Stimulated activated memory B cell treated with anti-CD40 and anti-IgM and Interleukin-4, amounts not matched to agents 10 μg/mL and 1 μg/mL and 100 μg/mL, for 72 hours (primary cell): ENCODE measurements at regions not wholly inside any gene's neighbourhood (a gene's known extent, or its start where the extent isn't known, plus 50 kb on each side); places are given as distances from the start of the nearest gene placed in this dataset.
"Not testable (repeated sequence)": the region's sequence is repeated elsewhere in the genome, so short reads cannot be mapped to it uniquely, and the experiment has no call there.

Source experiments
- ATAC-seq: fragments of 150-1000 bp; cut with Tn5 transposase; 2 replicates; pipeline ENCODE4 v1.10.0; 2021
- H3K27ac Mint-ChIP-seq: one replicate; pipeline ENCODE4 v1.8.0; 2022; ENCODE audit warnings: mild to moderate bottlenecking, mixed read lengths
- H3K27me3 Mint-ChIP-seq: one replicate; pipeline ENCODE4 v1.8.0; 2022; ENCODE audit warnings: mixed read lengths
- H3K36me3 Mint-ChIP-seq: one replicate; pipeline ENCODE4 v1.8.0; 2022; ENCODE audit warnings: mixed read lengths
- H3K4me1 Mint-ChIP-seq: one replicate; pipeline ENCODE4 v1.8.0; 2022; ENCODE audit warnings: mixed read lengths
- H3K4me3 Mint-ChIP-seq: one replicate; pipeline ENCODE4 v1.8.0; 2022; ENCODE audit warnings: mild to moderate bottlenecking, moderate library complexity, mixed read lengths
- H3K9me3 Mint-ChIP-seq: one replicate; pipeline ENCODE4 v1.8.0; 2022; ENCODE audit warnings: mixed read lengths

DNA sequence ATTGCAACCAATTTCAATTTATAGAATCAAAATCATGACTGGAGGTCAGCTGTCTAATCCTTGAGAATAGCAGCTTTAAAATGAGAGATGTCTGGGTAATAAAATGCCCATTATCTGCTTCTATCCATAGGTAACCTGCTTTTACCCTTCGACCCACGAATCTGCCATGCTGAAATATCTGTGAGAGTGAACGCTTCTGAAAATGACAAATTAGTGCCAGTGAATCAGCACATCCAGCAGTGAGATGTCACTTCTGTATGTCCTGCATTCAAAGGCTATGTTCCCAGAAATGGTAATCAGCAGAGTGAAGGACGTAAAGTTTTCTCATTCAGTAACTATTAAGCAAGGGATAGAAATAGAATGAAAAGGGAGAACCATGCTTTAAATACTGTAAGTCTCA lies 532.4 kb upstream of the ITGA1 start:
- Mint-ChIP-seq H3K27ac (no peak overlapping the region), H3K4me1 (no peaks in the 10 kb centered on the region), H3K9me3 (peaks cover 5% of the 10 kb centered on the region), H3K4me3 (no peak overlapping the region), H3K27me3 (no peaks in the 10 kb centered on the region), H3K36me3 (no peaks in the 10 kb centered on the region)
- no peak for ATAC-seq

DNA sequence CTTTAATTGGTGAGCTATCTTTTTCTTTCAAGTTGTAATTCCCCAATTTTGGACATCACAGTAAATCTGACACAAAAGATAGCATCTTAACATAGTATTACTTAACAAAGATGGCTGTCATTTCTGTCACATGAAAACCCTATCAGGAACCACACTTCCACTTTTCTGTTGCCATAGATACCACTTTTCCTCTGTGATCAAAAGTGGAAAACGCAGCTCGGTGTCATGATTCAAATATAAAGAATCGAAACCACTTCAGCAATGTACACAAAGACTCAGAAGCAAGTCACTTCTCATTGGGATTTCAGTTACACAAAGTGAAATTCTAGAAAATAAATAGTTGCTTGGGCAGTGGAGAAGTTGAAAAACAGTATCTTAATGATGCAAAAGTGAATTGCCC lies 524.9 kb upstream of the ITGA1 start:
- Mint-ChIP-seq H3K4me1 (no peaks in the 10 kb centered on the region), H3K27me3 (no peaks in the 10 kb centered on the region), H3K36me3 (no peaks in the 10 kb centered on the region)

DNA sequence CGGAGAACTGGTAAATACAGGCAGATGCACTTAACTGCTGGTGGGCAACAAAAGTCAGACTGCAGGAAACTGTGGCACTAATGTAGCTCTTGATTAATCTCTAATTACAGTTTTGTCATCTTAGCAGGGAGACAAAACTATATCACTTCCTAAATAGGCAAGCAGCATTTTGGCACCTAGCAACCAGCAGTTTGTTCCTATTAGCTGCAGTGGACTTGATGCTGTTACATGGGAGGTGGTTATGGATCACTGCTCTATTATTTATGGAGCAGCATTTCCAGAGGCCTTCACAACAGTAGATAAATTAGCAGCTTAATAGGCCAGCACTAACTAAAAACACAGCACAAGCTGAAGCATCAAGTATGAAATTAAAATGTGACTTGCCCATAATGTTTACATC lies 518.3 kb upstream of the ITGA1 start:
- H3K36me3 Mint-ChIP-seq: no peaks in the 10 kb centered on the region
- H3K4me1 Mint-ChIP-seq: no peaks in the 10 kb centered on the region
- no peaks in the 10 kb centered on the region for H3K27me3 Mint-ChIP-seq

More for the DNA sequence above, 524.9 kb upstream of the ITGA1 start:
- Mint-ChIP-seq H3K9me3 (peaks cover 3% of the 10 kb centered on the region), H3K4me3 (no peak overlapping the region), H3K27ac (no peak overlapping the region)
- ATAC-seq: no peak

DNA sequence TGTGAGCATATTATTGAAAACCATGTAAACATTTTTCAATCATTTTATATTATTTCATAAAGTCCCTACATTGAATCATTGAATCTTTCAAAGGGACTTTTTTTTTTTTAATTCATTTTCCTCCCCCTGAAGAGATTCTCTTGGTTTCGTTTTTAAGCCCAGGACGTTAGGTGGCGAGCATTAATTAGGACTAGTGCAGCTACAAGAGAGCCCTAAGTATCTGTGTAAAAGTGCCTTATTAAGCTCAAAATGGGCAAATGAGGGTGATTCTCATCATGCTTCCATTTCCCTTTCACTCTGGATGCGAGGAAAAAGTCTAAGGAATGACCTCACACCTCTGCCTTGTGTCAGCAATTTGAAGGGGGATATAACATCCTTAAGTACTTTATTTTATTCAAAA lies 517.9 kb upstream of the ITGA1 start:
- H3K9me3 Mint-ChIP-seq: peaks cover 2% of the 10 kb centered on the region
- H3K4me1 Mint-ChIP-seq: no peaks in the 10 kb centered on the region
- H3K36me3 Mint-ChIP-seq: no peaks in the 10 kb centered on the region
- no peak overlapping the region for H3K27ac Mint-ChIP-seq
- no peak overlapping the region for H3K4me3 Mint-ChIP-seq
- H3K27me3 Mint-ChIP-seq: no peaks in the 10 kb centered on the region
- ATAC-seq: no peak

More for the DNA sequence above, 518.3 kb upstream of the ITGA1 start:
- no peak overlapping the region for H3K27ac Mint-ChIP-seq
- H3K4me3 Mint-ChIP-seq: no peak overlapping the region
- ATAC-seq: no peak
- peaks cover 2% of the 10 kb centered on the region for H3K9me3 Mint-ChIP-seq

DNA sequence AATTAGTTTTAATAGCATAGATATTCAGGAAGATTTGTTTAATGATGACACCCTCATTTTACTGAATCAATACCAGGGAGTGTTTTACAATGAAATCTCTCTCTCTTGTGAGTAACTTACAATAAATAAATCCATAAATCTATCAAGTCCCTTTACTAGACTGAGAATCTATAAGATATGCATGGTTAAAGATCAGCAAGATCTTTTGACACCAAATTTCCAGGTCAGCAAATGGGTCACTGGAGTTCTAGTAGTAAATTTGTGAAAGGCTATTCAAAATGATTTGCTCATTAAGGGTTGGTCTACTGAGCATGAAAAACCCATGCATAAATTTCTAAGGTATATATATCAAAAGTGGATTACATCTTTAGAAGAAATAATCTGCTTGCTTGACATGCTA lies 512.1 kb upstream of the ITGA1 start:
- Mint-ChIP-seq H3K27me3 (no peaks in the 10 kb centered on the region), H3K27ac (no peak overlapping the region), H3K9me3 (peaks cover 5% of the 10 kb centered on the region), H3K36me3 (no peaks in the 10 kb centered on the region), H3K4me1 (no peaks in the 10 kb centered on the region), H3K4me3 (no peak overlapping the region)
- no peak for ATAC-seq

DNA sequence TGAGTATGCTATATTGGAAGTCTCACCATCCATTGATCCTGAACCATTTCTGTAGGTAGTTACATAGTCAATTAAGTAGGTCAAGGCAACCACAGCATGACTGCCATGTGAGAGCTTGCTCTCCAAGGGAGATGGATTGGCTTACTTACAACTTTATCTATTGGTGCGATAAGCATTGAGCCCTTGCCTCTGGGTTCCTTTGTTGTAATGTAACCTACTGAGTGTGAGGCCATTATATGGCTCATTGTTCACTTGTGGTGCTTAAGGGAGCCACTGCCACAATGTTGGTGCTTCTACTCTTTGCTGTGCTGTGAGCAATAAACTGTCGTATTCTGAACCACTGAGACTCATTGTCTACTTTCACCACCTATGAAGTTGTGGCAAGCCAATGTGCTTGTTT lies 510.6 kb upstream of the ITGA1 start:
- Mint-ChIP-seq H3K4me3 (no peak overlapping the region), H3K9me3 (peaks cover 5% of the 10 kb centered on the region), H3K4me1 (no peaks in the 10 kb centered on the region), H3K27ac (no peak overlapping the region), H3K27me3 (no peaks in the 10 kb centered on the region), H3K36me3 (no peaks in the 10 kb centered on the region)
- no peak for ATAC-seq

DNA sequence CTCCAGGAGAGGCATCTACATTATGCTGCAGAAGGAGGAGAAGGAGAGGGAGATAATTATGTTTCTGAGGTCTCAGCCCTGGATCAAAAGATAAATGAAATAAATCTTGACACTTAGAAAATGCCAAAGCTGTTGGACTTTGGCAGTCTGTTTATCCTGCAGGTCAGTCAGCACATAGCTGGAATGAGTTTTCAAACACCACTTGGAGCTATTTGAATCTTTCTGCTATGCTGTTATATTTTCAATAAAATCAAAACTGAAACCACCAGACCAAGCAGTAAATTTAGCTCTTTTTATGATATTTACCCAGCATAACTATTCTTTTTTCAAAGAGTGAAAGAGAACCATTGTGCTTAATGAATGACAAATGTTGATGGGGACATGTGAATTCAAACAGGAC lies 505.1 kb upstream of the ITGA1 start:
- ATAC-seq: no peak
- Mint-ChIP-seq H3K4me3 (no peak overlapping the region), H3K27ac (no peak overlapping the region), H3K9me3 (peaks cover 8% of the 10 kb centered on the region), H3K27me3 (no peaks in the 10 kb centered on the region), H3K4me1 (no peaks in the 10 kb centered on the region), H3K36me3 (no peaks in the 10 kb centered on the region)

DNA sequence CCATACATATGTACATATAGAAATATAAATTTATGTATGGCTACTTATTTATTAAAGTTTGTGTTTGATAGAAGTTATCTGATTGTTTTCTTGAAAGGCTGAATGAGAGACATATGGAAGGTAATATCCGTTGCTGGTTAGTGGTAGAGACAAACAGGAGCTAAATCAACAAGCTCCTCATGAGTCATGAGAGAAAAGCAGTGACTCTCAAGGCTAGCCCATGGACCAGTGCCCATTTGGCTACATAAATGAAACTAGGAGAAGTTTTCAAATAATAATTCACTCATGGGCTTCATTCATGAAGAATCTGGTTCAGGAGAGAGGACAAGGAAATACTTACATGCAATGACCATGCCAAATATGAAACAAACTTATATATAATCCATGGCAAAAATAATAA lies 504.5 kb upstream of the ITGA1 start:
- no peak for ATAC-seq
- no peak overlapping the region for H3K4me3 Mint-ChIP-seq
- H3K9me3 Mint-ChIP-seq: peaks cover 8% of the 10 kb centered on the region
- H3K27ac Mint-ChIP-seq: no peak overlapping the region
- H3K4me1 Mint-ChIP-seq: no peaks in the 10 kb centered on the region
- H3K27me3 Mint-ChIP-seq: no peaks in the 10 kb centered on the region
- H3K36me3 Mint-ChIP-seq: no peaks in the 10 kb centered on the region

DNA sequence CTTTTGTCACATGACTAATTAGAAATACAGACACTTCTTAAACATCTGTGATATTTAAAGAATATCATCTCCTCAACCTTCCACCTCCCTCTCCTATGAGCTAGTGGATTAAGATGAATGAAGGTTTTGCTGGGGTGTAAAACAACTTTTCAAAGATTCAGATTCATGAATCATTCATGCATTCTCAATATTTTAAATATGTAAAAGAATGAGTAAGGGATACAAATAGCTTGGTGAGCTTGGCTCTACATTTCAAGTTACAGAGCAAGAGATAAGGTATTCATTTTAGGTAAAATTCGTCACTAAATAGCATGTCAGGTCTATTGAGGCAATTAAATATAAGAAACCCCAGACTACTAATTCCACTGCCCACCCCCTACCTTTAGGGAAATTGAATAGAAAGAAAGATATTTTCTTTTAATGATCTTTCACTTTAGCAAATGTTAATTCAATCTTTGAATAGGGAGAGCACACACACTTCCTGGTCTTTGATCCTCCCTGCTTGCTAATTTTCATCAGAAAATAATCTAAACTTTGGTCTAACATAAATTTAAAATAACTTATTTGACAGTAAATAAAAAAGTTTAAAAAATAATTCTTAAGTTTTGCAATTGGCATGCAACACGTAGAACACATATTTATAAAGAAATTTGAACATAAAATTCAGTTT lies 486.9 kb upstream of the ITGA1 start:
- Mint-ChIP-seq H3K9me3 (peaks cover 9% of the 10 kb centered on the region), H3K27me3 (no peaks in the 10 kb centered on the region), H3K4me3 (no peak overlapping the region), H3K27ac (no peak overlapping the region), H3K36me3 (no peaks in the 10 kb centered on the region), H3K4me1 (no peaks in the 10 kb centered on the region)
- ATAC-seq: no peak

DNA sequence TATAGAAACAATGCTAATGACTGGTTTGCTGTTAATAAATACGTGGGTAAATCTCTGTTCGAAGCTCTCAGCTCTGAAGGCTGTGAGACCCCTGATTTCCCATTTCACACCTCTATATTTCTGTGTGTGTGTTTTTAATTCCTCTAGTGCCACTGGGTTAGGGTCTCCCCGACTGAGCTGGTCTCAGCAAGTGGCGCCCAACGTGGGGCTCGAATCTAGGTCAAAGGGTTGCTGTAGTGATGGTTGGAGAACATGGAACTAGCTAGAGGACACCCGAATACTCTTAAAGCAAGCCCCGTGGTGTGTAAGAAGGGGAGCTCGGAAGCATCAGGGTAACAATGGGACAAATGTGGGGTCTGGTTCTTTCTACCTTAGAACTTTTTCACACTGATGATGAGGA lies 482.9 kb upstream of the ITGA1 start:
- not testable (repeated sequence) for H3K27ac Mint-ChIP-seq, H3K4me3 Mint-ChIP-seq, H3K36me3 Mint-ChIP-seq, H3K4me1 Mint-ChIP-seq, ATAC-seq, H3K27me3 Mint-ChIP-seq
- H3K9me3 Mint-ChIP-seq: peaks cover 13% of the 10 kb centered on the region

DNA sequence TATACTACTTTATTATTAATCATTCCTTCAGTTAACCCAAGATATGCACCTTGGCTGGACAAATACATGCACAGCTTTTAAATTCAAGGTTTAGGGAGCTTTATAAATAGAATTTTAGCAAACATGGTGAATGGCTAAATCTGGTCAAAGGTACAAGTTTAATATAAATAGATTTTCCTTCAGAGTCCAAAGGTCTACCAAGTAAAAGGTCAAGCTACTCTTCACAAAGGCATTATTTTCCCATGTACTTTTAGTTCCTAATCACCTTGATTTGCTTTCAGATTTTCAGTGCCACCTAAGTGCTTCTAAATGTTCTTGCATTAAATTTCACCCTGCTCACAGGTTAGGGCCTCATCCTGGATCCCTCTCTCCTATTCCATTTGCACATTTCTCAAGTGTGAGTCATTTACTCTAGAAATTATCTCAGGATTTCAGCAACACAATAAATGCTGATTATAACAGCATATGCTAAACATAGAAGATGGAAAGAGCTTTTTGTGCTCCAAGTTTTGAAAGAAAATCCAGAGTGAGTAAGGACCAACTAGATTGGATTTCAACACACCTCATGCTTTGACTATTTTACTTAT lies 459.4 kb upstream of the ITGA1 start:
- Mint-ChIP-seq H3K27ac (no peak overlapping the region), H3K36me3 (no peaks in the 10 kb centered on the region), H3K9me3 (peaks cover 3% of the 10 kb centered on the region), H3K4me3 (no peak overlapping the region), H3K4me1 (no peaks in the 10 kb centered on the region), H3K27me3 (no peaks in the 10 kb centered on the region)
- no peak for ATAC-seq

DNA sequence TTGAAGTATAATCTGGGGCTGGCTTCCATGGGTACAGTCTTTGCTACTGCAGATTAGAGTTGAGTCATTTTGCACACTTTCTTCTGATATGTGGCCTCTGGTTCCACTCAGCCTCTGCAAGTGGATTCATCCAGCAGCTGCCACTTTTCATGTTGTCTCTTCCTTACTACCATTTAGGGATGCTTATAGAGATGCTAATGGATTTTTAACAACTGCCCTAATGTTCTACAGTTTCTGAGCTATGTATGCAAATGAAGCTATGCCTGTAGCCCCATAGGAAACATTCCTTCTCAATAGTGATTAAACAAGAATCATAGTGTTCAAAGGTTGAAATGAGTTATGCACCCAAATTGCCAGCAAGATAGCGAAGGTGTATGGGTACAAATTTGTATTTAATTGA lies 456.0 kb upstream of the ITGA1 start:
- no peak for ATAC-seq
- Mint-ChIP-seq H3K9me3 (peaks cover 2% of the 10 kb centered on the region), H3K27me3 (no peaks in the 10 kb centered on the region), H3K27ac (no peak overlapping the region), H3K4me1 (no peaks in the 10 kb centered on the region), H3K4me3 (no peak overlapping the region), H3K36me3 (no peaks in the 10 kb centered on the region)

DNA sequence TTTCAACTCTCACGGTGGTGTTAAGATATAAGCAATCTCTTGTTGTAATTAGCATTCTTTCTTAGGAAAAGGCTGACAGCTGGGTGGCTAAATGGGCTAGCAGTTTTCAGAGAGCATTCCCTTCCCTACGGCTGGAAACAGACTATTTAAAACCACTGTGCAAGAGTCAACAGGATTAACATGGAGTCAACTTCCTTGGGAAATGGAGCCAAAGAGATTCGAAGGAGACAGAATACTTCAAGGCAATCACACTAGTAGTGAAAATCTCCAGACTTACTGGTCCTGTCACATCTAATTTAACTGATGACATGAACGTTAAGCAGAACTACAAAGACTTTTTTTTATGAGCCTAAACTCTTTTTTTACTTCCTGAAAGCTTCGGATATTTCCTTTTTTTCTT lies 453.3 kb upstream of the ITGA1 start:
- Mint-ChIP-seq H3K4me3 (no peak overlapping the region), H3K27me3 (no peaks in the 10 kb centered on the region), H3K4me1 (no peaks in the 10 kb centered on the region), H3K36me3 (no peaks in the 10 kb centered on the region), H3K27ac (no peak overlapping the region), H3K9me3 (peaks cover 2% of the 10 kb centered on the region)
- no peak for ATAC-seq

DNA sequence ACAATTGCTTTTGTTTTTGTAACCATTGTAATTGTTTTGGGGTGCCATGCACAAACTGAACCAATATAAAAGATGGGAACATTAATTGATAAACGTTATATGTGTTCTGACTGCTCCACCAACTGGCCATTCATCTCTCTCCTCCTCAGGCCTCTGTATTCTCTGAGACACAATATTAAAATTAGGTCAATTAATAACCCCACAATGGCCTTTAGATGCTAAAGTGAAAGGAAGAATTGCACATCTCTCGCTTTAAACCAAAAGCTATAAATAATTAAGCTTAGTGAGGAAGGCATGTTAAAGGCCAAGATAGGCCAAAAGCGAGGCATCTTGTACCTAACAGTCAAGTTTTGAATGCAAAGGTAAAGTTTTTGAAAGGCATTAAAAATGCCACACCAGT lies 448.4 kb upstream of the ITGA1 start:
- Mint-ChIP-seq H3K36me3 (no peaks in the 10 kb centered on the region), H3K27me3 (no peaks in the 10 kb centered on the region), H3K9me3 (peaks cover 2% of the 10 kb centered on the region), H3K4me3 (no peak overlapping the region), H3K4me1 (no peaks in the 10 kb centered on the region), H3K27ac (no peak overlapping the region)
- no peak for ATAC-seq

DNA sequence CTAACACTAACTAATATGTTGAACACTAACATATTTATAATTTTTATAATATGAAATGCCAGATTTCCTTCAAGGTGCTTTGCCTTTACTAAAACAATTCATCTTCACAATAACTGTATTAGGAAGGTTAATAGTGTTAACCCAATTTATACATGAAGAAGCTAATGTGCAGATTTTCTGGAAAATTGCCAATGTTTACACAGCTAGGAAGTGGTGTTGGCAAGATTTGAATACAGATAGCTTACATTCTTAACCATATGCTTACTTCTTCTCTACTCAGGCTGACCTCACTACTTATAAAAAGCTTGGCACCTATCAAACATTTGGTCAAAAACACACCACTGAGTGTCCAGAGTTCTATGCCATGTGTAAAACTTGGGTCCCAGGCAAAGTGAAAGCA lies 445.4 kb upstream of the ITGA1 start:
- H3K36me3 Mint-ChIP-seq: no peaks in the 10 kb centered on the region
- no peak overlapping the region for H3K27ac Mint-ChIP-seq
- ATAC-seq: no peak
- H3K4me3 Mint-ChIP-seq: no peak overlapping the region
- H3K27me3 Mint-ChIP-seq: no peaks in the 10 kb centered on the region
- H3K4me1 Mint-ChIP-seq: no peaks in the 10 kb centered on the region
- H3K9me3 Mint-ChIP-seq: no peaks in the 10 kb centered on the region

DNA sequence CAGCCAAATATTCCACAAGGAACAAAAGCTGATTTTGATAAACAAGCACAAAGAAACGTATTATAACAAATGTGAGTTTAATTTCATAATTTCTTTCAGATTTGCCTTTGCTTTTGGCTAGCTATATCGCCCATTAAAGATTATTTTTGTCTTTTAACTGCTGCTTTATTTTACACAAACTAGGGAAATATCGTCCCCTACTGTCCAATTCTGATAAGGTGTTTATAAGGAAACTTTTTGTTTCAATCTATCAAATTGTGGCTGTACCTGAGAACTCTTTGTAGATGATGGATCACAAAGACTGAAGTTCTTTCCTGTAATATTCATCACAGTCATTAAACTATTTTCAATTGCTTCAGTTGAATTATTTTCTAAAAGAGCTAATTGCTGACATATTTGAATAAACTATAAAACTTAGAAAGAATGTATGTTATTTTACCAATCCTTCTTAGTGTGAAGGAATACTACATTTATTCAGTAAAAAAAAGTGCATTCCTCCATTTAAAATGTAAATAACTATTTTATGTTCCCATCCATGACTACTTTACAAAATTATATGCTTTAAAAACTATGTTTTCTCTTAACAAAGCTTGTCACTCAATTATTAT lies 431.3 kb upstream of the ITGA1 start:
- Mint-ChIP-seq H3K4me3 (no peak overlapping the region), H3K36me3 (no peaks in the 10 kb centered on the region), H3K27ac (no peak overlapping the region), H3K9me3 (no peaks in the 10 kb centered on the region), H3K4me1 (no peaks in the 10 kb centered on the region), H3K27me3 (no peaks in the 10 kb centered on the region)
- no peak for ATAC-seq
